ENCODE measurements at regions not wholly inside any gene's neighbourhood (a gene's known extent, or its start where the extent isn't known, plus 50 kb on each side); places are given as distances from the start of the nearest gene placed in this dataset.
A peak's percentile ranks its signal among the peaks of the same experiment; 100 is the strongest.

DNA sequence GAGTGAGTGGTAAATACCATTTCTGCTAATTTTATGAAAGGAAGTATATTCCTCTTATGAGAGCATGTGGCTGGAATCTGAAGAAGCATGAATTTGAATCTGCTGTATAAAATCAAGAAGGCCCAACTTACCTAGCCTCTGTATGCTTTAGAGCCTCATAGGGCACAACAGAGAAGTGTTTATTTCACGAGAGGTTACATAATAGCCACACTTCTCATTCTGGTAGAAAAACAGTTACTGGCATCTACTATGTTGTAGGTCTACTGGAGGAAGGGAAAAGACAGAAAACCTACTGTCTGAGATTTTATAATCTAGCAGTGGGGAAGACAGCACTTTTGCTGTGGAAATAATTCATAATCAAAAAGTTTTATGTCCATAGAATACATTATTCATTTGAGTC, 172.6 kb upstream of the ZNF608 start (continued):
- TF ChIP-seq, protein P1, sequence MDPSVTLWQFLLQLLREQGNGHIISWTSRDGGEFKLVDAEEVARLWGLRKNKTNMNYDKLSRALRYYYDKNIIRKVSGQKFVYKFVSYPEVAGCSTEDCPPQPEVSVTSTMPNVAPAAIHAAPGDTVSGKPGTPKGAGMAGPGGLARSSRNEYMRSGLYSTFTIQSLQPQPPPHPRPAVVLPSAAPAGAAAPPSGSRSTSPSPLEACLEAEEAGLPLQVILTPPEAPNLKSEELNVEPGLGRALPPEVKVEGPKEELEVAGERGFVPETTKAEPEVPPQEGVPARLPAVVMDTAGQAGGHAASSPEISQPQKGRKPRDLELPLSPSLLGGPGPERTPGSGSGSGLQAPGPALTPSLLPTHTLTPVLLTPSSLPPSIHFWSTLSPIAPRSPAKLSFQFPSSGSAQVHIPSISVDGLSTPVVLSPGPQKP (IDR thresholded peaks at IDR 0.05; ENCODE audit: low read depth, low read length): no peak
- TF ChIP-seq CREB1 (IDR thresholded peaks at IDR 0.05; ENCODE audit: low read depth): no peak
- no peak for TF ChIP-seq ZNF207 (IDR thresholded peaks at IDR 0.05; ENCODE audit: borderline replicate concordance)
- no peak for TF ChIP-seq SP1 (IDR thresholded peaks at IDR 0.05; ENCODE audit: low read depth, low read length)
- TF ChIP-seq, protein P2, sequence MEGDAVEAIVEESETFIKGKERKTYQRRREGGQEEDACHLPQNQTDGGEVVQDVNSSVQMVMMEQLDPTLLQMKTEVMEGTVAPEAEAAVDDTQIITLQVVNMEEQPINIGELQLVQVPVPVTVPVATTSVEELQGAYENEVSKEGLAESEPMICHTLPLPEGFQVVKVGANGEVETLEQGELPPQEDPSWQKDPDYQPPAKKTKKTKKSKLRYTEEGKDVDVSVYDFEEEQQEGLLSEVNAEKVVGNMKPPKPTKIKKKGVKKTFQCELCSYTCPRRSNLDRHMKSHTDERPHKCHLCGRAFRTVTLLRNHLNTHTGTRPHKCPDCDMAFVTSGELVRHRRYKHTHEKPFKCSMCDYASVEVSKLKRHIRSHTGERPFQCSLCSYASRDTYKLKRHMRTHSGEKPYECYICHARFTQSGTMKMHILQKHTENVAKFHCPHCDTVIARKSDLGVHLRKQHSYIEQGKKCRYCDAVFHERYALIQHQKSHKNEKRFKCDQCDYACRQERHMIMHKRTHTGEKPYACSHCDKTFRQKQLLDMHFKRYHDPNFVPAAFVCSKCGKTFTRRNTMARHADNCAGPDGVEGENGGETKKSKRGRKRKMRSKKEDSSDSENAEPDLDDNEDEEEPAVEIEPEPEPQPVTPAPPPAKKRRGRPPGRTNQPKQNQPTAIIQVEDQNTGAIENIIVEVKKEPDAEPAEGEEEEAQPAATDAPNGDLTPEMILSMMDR (IDR thresholded peaks at IDR 0.05 in 2 of 3, conservative IDR thresholded peaks at IDR 0.05 in 1 of 3; ENCODE audit: control insufficient read depth in 2 of 3, extremely low read depth in 1 of 3, insufficient read depth in 1 of 3, low read depth in 3 of 3, low read length in 3 of 3): no peak

DNA sequence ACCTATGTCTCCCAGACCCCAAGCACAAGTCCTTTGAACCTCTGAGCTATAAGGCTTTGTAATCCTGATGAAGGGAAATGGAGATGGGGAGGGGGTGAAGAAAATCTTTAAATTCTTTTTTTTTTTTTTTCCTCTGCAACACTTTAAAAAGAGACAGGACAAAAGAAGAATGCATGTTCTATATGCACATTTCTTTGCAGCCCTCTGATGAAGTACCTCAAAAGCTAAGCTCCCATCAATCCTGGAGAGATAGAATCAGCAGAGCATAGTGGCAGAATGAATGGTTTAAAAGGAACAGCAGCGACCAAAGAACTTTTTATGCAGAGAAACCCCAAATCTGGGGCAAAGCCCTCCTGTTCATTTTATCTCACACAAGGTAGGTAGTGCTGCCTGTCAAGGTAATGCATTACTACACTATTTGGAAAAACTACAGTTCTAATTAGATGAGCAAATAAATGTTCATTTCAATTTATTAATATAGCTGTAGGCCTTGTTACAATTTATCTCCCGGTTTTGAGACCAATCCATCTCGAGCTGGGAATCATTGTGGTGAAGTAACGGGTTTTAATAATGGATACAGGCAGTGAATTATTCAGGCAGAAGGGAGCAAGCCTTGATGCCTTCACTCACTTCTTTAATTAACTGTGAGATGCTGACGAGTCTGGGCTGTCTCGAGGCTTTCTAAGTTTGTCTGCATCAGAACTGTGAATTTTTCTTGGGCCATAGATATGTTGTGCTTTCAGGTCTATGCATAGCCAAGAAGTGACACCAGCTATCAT, 173.5 kb upstream of the ZNF608 start:
- CTCF ChIA-PET: interaction anchor here (0.6 to 2.4 kb wide), 10 partner anchors 8 to 283 kb away, joined by 3 to 34 read pairs (median 3); partner anchors contain the start of gene ZNF608
- Histone ChIP-seq H2AFZ (ENCODE audit: control insufficient read depth, low read depth, low read length) (no peak overlapping the region), H3K9ac (ENCODE audit: control insufficient read depth, insufficient read depth, low read length) (peak overlapping the region; percentile 59; the same call in 1 of the 2 replicates), H3K79me2 (ENCODE audit: control insufficient read depth, insufficient read depth, low read length) (no peaks in the 10 kb centered on the region), H3K4me1 (ENCODE audit: control insufficient read depth, insufficient read depth, low read length) (peaks cover 30% of the 10 kb centered on the region), H4K20me1 (ENCODE audit: control insufficient read depth, insufficient read depth) (no peaks in the 10 kb centered on the region), H3K4me2 (ENCODE audit: control insufficient read depth, insufficient read depth) (peak overlapping the region; percentile 90; the same call in 1 of the 2 replicates), H3K9me3 (replicated peaks; ENCODE audit: control insufficient read depth, insufficient read depth, low read length) (no peaks in the 10 kb centered on the region), H3K27ac (ENCODE audit: control insufficient read depth, insufficient read depth) (peak overlapping the region; percentile 86), H3K4me3 (no peak overlapping the region), H3K36me3 (ENCODE audit: control insufficient read depth in 2 of 2, insufficient read depth in 2 of 2, low read length in 1 of 2) (no peaks in the 10 kb centered on the region), H3K27me3 (replicated peaks in 1 of 2; ENCODE audit: control insufficient read depth in 2 of 2, insufficient read depth in 2 of 2, low read length in 1 of 2) (no peaks in the 10 kb centered on the region)
- ATAC-seq: no peak
- SMC1A ChIA-PET (ENCODE audit: uncharacterized antibody, unreplicated experiment): interaction anchor here (0.6 to 5.4 kb wide), 39 partner anchors 10 to 877 kb away, joined by 3 to 166 read pairs (median 4); partner anchors contain the start of gene ZNF608
- FAIRE-seq: no peak
- intact Hi-C loops (cut with micrococcal nuclease; ENCODE audit: unreplicated experiment): loop anchor here (5.0 to 10.0 kb wide), 4 partner anchors 87 to 1245 kb away; partner anchors contain the start of gene ZNF608
- POLR2A ChIA-PET: interaction anchor here (0.6 to 3.5 kb wide), 8 partner anchors 10 to 197 kb away, joined by 4 to 48 read pairs (median 9); no protein-coding TSS in a partner anchor
- no TSS peak for BruUV-seq (replicated peaks)
- in situ Hi-C loops (cut with MboI): no loop called here
- DNase-seq (ENCODE audit: low read depth, low spot score): no peak
- RAD21 ChIA-PET (ENCODE audit: unreplicated experiment): interaction anchor here (0.6 to 5.5 kb wide), 34 partner anchors 10 to 492 kb away, joined by 3 to 190 read pairs (median 6); partner anchors contain the start of gene ZNF608
- 74% methylated on average over 6 of the region's 6 CpGs for WGBS (ENCODE audit: insufficient coverage, insufficient replicate concordance, low lambda C conversion rate, missing lambda C conversion rate)
- TF ChIP-seq IRF4 (IDR thresholded peaks at IDR 0.05; ENCODE audit: low read depth, low read length): no peak
- TF ChIP-seq SMARCA5 (IDR thresholded peaks at IDR 0.05): no peak
- TF ChIP-seq CBX3 (IDR thresholded peaks at IDR 0.05; ENCODE audit: borderline replicate concordance, low read depth): no peak
- no peak for TF ChIP-seq SPI1 (IDR thresholded peaks at IDR 0.05; ENCODE audit: borderline replicate concordance, insufficient read depth, low read depth, low read length)
- TF ChIP-seq KDM1A (IDR thresholded peaks at IDR 0.05; ENCODE audit: borderline replicate concordance): no peak
- no peak for TF ChIP-seq SUPT20H (IDR thresholded peaks at IDR 0.05; ENCODE audit: borderline replicate concordance, control insufficient read depth, low read depth, low read length)
- no peak for TF ChIP-seq POLR2AphosphoS5 (IDR thresholded peaks at IDR 0.05; ENCODE audit: low read length)
- no peak for TF ChIP-seq TBL1XR1 (IDR thresholded peaks at IDR 0.05; ENCODE audit: low read depth, low read length)
- no peak for TF ChIP-seq JUNB (IDR thresholded peaks at IDR 0.05)
- TF ChIP-seq, protein P3, sequence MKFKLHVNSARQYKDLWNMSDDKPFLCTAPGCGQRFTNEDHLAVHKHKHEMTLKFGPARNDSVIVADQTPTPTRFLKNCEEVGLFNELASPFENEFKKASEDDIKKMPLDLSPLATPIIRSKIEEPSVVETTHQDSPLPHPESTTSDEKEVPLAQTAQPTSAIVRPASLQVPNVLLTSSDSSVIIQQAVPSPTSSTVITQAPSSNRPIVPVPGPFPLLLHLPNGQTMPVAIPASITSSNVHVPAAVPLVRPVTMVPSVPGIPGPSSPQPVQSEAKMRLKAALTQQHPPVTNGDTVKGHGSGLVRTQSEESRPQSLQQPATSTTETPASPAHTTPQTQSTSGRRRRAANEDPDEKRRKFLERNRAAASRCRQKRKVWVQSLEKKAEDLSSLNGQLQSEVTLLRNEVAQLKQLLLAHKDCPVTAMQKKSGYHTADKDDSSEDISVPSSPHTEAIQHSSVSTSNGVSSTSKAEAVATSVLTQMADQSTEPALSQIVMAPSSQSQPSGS (IDR thresholded peaks at IDR 0.05; ENCODE audit: low read length): no peak
- no peak for TF ChIP-seq MYC (IDR thresholded peaks at IDR 0.05; ENCODE audit: insufficient read depth, insufficient read length, insufficient replicate concordance, low read length, severe bottlenecking)

All from GM12878 (cell line).